ENCODE measurements at regions not wholly inside any gene's neighbourhood (a gene's known extent, or its start where the extent isn't known, plus 50 kb on each side); places are given as distances from the start of the nearest gene placed in this dataset.
"Not testable (repeated sequence)": the region's sequence is repeated elsewhere in the genome, so short reads cannot be mapped to it uniquely, and the experiment has no call there.

DNA sequence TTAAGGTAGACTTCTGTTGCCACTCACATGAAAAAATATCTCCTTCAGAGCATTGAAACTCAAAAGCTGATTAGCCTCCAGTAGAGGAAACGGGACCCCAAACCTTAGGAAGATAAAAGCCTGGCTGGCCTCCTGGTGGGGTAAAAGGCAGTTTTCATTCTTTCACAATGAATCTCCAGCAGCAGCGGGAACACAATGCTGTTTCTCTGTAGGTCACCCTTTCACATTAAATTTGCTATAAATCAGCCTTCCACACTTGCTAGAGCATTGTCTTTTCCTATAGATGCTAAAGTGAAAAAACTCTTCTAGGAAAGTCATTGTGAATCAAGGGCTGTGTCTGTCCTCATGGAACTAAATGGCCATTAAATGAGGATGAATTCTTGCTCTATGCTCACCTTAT is 207.3 kb upstream of the MAGEB2 start:
- DNase-seq: no peak

DNA sequence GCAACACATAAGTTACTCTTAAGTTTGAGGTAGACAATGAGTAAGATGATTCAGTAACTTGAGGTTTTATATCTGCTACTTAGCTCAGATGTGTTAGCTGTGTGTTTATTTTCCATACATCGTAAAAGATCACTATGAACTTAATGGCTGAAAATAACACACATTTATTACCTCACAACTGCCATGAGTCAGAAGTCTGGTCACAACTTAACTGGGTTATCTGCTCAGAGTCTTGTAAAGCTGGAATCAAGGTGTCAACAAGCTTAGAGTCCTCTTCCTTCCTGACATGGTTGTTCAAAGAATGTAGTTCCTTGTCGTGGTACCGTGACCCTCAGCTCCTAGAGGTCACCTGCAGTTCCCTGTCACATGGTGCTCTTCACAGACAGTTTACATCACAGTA is 204.9 kb upstream of the MAGEB2 start:
- no peak for DNase-seq

DNA sequence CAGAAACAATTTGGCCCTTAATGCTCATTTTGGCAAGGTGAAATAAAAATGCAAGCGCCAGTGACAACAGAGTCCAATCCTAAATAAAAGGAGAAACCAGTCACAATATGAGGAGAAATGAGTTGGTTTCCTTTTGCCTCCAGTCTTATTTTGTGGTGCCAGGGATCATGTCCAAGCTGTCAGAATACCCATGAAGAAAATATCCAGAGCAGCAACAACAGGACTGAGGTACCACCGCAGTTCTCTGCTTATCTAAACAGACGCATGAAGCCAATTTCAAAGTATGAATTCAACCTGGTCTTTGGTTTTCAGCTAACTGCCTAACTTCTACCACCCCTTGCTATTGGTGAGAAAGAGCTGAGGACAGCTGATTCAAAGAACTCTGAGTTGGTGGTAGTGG is 199.9 kb upstream of the MAGEB2 start:
- no peak for DNase-seq

DNA sequence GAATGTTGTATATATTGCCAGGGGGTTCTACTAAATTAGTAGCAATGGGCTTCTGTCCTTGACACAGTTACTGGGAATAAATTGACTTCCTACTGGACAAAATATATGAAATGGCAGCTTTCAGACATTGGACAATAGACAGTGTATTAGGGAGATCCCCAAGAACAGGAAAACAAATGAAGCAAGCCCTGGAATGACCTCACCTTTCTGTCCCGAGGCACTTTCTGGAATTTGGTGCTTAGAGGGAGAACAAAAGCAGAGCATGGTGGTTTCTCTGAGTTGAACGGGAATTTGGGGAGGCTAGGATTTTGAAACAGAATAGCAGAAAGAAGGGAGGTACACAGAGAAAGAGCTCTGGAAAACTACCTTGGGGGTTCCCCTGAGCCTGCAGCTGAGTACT is 187.7 kb upstream of the MAGEB2 start:
- DNase-seq: no peak

DNA sequence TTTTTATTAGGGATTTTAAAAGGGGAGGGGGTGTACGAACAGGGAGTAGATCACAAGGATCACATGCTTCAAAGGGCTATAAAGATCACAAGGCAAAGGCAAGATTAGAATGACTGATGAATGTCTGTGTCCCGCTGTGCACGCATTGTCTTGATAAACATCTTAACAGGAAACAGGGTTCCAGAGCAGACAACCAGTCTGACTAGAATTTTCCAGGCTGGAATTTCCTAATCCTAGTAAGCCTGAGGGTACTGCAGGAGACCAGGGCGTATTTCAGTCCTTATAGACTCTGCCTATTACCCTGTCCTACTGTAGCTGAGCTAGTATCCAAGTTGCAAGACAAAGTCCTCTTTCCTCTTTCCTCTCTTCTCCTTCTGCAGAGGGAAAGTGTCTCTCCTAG is 179.0 kb upstream of the MAGEB2 start:
- not testable (repeated sequence) for DNase-seq

DNA sequence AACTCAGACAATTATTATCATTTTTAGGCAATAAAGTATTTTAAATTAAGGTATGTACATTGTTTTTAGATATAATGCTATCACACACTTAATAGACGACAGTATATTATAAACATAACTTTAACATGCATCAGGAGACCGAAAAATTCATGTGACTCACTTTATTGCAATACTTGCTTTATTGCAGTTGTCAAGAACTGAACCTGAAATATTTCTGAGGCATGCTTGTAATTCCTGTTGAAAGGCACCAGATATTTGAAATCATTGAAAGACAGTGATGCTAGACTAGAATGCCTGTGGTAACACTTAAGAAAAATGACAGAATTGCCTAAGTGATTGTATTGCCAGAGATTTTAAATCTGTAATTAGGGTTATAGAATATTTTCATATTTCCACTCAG is 175.6 kb upstream of the MAGEB2 start:
- no peak for DNase-seq

DNA sequence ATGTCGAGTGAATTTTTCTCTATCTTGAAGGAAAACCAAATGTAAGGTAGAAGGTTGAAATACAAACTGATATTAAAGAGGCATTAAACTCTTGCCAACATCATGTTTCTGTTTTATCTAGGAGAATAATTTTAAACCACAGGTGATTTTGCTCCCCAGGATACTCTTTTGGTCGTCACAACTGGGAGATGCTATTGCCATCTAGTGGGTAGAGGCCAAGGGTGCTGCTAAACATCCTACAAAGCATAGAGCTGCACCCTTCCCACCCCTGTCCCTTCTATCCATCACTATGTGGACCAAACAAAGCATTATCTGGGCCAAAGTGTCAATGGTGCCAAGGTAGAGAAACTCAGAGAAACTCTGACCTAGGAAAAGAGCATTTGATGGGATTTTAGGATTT is 154.6 kb upstream of the MAGEB2 start:
- no peak for DNase-seq

DNA sequence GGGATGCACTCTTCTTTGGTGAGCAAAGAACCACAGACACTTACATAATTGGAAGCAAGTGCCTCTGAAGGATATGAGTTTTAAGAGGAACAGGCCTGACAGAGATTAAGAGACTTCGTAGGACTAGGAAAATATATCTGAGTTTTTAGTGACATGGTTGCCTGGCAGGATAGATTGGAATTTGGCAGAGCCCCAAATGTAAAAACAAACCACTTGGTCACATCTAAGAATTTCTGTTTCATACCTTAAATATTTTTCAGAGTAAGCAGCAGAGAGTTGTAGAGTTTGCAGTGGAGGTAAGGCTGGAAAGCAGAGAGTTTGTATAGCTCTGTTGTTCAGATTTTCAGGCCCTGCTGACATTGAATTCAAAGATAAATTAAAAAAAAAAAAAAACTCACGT is 150.1 kb upstream of the MAGEB2 start:
- DNase-seq: no peak

DNA sequence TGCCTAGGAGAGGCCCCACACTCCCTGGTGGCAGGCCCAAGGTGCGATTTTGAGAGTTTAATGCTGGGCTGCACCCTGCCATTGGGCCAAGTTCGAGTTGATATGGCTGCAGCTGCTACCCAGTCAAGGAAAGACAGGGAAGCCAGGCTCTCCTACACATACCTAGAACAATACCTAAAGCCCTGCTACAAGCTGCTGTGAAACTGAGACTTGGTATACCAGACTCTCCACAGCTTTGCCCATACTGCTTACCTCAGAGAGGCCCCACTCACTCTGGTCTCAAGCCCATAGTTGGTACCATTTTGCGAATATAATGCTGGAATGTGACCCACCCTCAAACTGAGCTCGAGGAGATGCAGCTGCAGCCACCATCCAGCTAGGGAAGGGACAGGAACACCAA is 147.7 kb upstream of the MAGEB2 start:
- DNase-seq: no peak

DNA sequence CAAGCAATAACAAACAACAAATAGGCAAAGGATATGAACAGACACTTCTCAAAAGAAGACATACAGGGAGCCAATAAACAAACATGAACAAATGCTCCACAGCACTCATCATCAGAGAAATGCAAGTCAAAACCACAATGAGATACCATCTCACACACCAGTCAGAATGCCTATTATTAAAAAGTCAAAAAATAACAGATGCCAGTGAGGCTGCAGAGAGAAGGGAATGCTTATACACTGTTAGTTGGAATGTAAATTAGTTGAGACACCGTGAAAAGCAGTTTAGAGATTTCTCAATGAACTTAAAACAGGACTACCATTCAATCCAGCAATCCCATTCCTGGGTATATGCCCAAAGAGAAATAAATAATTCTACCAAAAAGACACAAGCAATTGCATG is 129.8 kb upstream of the MAGEB2 start:
- no peak for DNase-seq

DNA sequence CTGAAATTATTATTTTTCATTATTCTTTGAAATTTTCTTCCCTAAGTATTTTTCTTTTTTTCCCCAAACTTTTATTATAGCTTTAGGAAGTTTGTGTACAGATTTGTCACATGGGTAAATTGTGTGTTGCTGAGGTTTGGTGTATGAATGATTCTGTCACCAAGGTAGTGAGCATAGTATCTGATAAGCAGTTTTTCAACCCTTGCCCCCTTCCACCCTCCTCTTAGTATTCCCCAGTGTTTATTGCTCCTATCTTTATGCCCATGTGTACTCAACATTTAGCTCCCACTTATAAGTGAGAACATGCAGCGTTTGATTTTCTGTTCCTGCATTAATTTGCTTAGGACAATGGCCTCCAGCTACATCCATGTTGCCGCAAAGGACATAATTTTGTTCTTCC is 103.9 kb upstream of the MAGEB2 start:
- DNase-seq: no peak

DNA sequence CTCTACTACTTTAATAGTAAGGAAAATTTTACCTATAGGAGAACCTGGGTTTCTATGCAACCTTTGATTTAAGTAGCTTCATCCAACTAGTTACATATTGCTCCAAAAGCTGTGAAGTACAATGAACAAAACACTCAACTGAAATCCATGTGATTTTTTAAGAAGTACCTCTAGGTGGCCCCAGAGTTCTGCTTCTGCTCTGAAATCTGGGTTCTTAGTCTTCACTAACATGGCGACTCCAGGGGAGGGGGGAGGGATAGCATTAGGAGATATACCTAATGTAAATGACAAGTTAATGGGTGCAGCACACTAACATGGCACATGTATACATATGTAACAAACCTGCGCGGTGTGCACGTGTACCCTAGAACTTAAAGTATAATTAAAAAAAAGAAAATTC is 73.4 kb upstream of the MAGEB2 start:
- peak; percentile 9 for DNase-seq

DNA sequence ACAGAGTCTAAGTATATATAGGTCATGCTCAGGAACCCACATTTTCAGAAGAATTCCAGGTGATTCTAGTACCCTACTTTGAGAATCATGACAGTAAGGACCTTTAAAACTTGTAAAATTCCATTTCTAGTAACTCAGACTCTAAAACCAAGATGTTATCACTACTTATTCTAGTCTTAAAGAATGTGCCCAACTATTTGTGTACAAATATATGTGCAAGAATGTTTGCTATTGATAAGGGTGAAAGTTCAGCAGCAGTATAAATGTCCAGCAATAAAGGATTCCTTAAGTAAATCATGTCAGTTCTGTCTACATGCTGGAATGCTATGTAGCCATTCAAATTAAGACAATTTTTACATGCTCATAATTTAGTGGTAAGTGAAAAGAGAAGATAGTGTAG is 71.1 kb upstream of the MAGEB2 start:
- DNase-seq: no peak

DNA sequence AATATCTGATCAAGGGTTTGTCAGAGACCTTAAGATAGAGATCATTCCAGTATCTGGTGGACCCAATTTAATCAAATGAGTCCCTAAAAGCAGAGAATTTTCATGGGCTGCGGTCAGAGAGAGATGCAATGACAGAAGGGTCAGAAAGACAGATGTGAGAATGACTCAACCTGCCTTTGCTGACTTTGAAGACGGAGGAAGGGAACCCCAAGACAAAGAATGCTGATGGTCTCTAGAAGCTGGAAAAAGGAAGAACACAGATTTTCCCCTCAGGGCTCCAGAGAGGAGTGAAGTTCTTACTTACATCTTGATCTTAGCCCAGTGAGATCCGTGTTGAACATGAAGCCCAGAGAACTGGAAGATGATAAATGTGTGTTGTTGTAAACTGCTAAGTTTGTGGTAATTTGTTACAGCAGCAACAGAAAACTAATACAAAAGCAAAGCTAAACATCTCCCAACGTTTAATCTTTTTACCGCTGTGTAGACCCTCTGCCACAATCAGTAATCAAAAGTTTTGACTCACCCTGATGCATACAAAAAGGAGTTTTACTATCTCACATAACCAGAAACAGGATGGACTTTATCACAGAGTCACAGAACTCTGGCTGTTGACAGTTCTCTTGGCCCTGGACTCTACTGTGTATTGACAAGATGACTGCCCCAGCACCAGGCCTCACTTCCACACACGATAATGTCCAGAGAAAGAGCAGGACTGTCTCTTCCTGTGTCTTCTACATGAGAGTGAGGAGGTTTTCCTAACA is 70.2 kb upstream of the MAGEB2 start:
- no peak for DNase-seq

DNA sequence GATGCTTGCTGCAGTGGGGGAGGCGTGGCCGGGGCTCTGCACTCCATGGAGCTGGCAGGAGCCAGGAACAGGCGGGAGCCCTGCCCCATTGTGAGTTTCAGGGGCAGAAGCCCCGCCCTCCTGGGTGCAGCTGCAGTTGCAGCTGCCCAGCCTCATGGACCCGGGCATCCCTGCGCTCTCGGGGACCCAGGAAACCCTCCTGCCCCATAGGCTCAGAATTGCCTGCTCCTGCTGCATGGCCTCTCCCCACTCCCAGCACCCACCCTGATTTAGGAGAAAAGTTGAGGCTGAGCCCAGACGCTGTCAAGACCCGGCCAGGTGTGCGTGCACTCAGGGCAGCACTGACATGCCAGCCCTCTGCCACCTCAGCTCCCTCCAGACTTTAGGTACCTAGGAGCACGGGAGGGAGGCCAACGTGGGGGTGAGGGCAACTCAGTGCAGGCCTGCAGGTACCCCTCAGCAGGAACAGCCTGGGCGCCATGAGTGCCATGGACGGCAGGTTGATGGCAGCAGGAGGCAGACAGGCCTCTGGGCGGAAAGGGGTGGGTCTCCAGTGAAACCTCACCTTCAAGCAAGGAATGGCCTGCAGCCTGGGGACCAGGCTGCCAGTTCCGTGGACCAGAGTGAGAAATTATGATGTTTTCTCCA is 67.2 kb upstream of the MAGEB2 start:
- no peak for DNase-seq

DNA sequence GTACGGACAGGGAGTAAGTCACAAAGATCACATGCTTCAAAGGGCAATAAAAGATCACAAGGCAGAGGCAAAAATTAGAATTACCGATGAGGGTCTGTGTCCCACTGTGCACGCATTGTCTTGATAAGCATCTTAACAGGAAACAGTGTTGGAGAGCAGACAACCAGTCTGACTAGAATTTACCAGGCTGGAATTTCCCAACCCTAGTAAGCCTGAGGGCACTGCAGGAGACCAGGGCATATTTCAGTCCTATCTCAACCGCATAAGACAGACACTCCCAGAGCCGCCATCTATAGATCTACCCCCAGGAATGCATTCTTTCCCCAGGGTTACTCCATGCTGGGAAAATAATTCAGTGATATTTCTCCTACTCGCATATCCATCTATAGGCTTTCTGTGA is 66.2 kb upstream of the MAGEB2 start:
- DNase-seq: not testable (repeated sequence)

DNA sequence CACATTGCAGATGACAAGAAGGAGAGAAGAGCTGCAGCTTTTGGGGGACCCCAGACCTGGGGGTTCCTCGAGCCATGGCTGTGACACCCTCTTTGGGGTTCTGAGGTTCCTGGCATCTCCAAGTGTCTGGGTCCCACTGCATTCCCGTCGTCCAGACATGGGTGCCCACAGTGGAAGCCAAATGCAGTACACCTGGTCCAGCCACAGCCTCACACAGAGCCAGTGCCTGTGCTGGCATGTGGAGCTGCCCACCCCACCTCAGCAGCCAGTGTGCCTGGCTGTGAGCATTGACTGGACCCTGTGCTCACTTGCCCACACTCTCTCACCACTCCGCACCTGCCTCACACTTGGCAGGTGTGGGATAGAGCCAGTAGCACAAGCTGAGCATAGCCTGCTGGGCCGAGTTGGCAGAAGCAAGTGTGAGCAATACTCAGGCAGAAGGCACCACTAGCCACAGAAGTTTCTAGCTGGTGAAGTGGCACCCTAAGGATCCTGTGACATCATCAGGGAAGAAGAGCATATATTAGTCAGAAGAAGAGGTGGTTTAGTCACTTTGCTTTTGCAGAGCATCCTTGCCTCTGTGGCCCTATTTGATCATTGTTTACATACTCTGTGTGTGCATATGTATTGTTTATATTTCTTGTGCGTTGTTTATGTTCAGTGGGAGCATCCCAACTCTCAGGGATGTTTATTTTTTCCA is 65.0 kb upstream of the MAGEB2 start:
- DNase-seq: no peak

DNA sequence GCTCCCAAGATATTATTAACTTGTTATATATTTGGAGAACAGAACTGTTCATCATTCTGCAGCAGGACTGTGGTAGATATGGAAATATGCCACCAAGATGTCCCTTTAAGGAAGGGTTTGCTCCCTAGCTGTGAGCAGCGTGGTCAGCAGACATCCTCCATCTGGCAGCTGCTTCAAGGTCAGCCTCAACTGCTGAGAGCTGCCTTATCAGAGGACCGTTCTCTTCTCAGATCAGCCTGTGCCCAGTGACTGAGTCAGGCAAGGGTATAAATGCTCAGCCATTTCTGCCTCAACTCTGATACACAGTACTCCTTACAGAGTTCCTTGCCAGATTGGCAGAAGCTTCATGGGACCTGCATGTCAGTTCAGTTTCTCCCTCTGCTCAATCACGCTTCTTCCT is 63.4 kb upstream of the MAGEB2 start:
- DNase-seq: no peak

DNA sequence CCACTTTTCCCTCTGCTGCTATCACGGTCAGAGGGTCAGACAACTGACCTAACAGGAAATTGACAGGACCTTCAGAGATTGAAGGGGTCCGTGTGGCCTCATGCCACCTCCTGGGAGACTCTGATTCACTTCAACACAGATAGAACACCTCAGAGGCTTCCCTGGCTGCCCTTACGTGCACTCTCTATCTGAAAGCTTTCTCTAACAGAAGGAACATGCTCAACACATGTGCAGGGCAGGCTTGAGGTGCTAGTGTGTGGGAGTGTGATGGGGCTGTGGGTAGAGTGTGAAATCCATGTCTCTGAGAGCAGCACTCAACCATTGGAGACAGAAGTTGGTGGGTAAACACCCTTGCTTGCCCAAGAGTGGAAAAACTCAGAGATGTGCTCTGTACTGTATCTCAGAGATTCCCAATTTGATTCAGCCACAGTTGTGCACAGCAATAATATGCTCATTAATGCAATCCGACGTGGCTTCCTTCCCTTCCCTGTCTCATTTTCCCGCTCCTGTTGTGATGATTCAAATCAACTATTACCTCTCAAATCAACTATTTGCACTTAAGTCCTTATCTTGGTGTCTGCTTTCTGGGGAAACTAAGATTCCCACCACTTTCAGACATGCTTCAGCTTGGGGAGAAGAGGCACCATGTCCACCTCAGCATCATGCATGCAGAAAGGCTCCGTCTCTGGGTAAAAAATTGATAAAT is 62.0 kb upstream of the MAGEB2 start:
- DNase-seq: no peak

DNA sequence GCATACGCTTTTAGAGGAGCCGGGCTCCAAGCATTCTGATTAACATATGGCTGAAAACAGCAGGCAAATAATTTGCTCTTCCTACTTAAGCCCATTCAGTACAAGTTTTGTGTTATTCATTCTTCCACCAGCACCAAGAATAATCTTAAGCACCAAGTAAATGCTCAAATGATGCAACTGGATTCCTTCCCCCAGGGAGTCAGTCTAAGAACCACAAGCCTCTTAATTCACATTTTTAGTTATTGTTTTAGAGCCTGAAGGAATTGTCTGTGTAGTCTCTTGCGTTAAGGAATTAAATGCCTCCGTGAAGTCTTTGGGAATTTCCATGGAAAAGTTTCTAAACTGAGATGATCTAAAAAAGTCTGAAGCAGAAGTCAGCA is 61.5 kb upstream of the MAGEB2 start:
- DNase-seq: no peak

DNA sequence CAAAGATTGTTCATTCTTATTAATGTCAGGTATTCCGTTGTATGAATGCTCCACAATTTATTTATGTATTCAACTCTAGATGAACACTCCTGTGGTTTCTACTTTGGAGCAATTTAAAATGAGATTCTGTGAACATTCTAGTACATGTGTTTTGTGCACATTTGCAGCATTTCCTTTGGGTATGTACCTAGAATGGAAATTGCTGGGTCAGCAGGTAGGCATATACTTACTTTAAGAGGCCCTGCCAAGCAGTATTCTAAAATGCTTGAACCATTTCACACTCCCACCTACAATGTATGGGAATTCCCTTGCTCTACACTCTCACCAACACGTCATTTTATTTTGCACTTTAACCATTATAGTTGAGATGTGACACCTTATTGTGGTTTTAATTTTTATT is 59.4 kb upstream of the MAGEB2 start:
- DNase-seq: no peak

DNA sequence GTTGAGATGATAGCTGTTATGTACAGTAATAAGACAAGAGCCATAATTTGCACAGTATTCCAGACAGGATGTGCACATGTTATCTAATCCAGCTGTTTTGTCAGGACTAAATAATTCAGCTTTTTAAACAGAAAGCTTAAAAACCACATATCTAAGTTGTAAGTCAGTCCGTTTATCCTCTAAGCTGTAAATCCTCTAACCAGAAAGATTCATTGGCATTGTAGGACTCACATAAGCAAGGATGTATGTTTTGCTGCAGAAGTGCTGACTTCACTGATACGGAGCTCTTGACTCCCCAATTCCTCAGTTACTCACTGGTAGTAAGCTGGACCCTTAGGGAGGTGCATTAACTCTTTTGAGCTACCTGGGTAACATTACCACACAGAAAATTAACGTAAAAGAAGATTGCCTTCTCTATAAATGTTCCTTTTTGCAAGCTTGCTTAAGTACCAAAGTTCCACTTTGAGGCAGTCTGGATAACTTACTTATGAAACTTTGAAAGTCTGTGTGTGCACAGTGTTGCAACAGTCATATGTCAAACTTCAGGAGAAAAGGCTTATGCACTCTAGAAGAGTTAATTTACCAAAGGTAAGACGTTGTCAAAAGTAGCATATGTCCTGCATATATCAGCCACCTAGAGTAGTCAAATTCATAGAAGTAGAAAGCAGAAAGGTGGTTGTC is 58.3 kb upstream of the MAGEB2 start:
- DNase-seq: no peak

DNA sequence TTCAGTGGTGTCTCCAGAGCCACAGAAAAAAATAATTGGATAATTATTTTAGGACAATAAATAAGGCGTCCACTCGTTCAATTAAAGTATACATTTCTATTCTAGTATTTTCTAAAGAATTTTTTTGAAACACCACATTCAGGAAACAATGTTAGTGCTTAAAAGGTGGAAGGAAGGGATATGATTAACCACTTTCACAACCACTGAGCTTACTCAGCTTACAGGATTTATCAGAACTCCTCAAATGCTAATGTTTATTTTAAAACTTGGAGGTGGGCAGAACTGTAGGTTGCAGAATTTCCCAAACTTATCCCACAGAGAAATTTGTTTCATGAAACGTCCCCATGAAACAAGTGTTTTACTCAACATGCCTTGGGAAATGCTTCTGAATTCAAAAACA is 54.3 kb upstream of the MAGEB2 start:
- no peak for DNase-seq

Data from NCI-H69 (cell line).